GM19395 (cell line): ENCODE measurements at regions not wholly inside any gene's neighbourhood (a gene's known extent, or its start where the extent isn't known, plus 50 kb on each side); places are given as distances from the start of the nearest gene placed in this dataset.
"Not testable (repeated sequence)": the region's sequence is repeated elsewhere in the genome, so short reads cannot be mapped to it uniquely, and the experiment has no call there.

Experiments used
- ATAC-seq: cut with Tn5 transposase; IDR thresholded peaks from one replicate; pipeline ENCODE4 v1.9.1; 2021; ENCODE audit warnings: mild to moderate bottlenecking, moderate library complexity; ENCODE audit not compliant: unreplicated experiment

- no peak for ATAC-seq
Measured at GRCh38 chr5:101424530-101425175, 521.6 kb upstream of the ST8SIA4 start.

- no peak for ATAC-seq
Measured at GRCh38 chr5:101418713-101419118, 515.6 kb upstream of the ST8SIA4 start.

DNA sequence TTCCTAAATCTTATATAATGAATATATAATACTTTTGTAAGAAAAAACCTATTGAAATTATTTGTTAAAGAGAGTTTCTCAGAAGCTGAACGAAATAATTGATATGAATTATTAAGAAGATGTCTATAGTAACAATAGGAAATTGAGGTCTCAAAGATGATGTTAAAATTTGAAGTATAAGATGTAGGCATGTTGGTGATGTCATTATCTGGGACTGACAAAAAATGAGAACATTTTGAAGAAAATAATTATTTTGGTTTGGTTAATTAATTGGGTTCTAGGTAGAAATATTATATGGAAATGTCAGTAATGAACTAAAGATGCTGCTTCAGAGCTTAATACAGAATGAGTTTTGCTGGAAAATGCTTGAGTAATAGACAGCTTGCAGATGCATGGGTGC, 501.4 kb upstream of the ST8SIA4 start:
- ATAC-seq: no peak

GRCh38 chr5:101393795-101394450, 490.8 kb upstream of the ST8SIA4 start:
- no peak for ATAC-seq

DNA sequence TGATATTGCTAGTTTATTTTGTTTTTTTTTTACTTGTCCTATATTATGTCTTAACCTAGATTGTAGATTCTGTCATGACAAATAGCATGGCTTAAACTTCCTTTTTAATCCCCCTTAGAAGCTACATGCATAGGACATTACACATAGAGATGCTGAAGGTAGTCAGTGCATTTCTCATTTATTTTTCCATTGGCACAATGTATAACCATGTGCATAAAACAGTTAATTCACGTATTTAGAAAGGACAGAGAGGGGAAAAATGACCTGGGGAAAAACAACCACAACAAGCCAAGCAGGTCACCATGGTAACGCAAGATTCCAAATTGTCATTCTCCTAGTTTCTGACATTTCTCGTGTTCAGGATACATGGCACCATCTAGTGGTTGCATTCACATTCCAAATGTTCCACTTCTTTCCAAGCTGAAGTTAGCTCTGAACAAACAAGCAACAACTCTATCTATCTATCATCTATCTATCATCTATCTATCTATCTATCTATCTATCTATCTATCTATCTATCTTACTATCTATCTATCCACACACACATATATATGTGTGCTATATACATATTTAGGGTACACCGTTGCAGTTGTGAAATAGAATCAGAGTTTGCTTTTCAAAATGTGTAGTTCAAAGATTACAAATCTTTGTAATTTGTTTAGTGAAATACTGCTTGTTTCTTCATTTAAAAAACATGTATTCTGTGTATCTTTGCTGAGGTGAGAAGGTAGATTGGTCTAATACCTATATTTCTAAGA, 487.2 kb upstream of the ST8SIA4 start:
- ATAC-seq: no peak

- ATAC-seq: no peak
Measured at GRCh38 chr5:101385276-101385675, 482.2 kb upstream of the ST8SIA4 start.

GRCh38 chr5:101370181-101370580, 467.1 kb upstream of the ST8SIA4 start:
- ATAC-seq: no peak

DNA sequence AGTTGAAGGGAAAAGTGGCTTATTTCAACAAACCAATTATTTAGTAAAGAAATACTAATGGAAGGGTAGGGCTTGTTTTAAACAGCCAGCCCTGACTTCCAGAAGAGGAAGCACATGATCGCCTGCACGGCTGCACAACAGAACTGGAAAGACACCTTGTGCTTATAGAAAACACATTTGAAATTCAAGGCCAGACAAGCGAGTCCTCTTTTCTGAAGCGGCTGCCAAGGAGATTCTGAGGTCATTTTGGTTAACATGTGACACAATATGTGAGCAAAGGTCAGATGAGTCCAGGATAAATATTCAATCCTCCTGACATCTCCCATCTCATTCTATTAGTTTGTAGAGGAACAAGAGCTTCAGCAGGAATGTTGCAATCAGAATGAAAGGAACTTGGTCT, 461.4 kb upstream of the ST8SIA4 start:
- ATAC-seq: no peak

- ATAC-seq: no peak
Measured at GRCh38 chr5:101362067-101362466, 459.0 kb upstream of the ST8SIA4 start.

GRCh38 chr5:101346906-101347305, 443.8 kb upstream of the ST8SIA4 start:
- ATAC-seq: no peak

GRCh38 chr5:101346447-101346846, 443.4 kb upstream of the ST8SIA4 start:
- ATAC-seq: no peak

DNA sequence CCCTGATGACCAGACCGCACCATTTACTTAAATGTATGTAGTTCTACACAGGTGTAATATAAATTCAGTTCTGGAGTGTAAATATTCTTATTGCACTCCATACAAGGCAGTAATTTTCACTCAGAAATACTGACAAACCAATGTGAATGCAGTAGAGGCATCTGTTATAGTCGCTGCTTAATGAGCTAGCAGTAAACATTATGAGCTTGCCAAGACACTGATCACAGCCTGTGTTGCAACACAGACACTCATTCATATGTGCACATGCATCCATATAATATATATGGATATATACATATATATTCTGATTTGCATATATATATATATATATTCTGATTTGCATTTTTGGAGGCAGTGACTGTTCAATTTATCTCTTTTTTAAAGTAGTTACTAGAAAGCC, 435.1 kb upstream of the ST8SIA4 start:
- no peak for ATAC-seq

GRCh38 chr5:101327816-101328215, 424.7 kb upstream of the ST8SIA4 start:
- ATAC-seq: no peak

DNA sequence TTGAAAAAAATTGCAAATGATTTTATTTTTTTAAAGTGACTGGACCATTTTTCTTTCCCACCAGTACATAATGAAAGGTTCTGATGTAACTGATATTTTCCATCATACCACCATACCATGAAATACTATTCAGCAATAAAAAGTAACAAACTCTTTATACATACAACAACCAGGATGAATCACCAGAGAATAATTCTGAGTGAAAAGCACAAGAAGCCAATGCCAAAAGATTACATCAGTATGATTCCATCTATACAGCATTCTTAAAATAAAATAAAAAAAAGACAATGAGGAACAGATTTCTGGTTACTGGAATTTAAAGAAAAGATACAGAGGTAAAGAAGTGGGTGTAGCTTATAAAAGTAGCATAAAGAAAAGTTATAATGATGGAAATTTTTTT, 423.7 kb upstream of the ST8SIA4 start:
- no peak for ATAC-seq

GRCh38 chr5:101316401-101316800, 413.3 kb upstream of the ST8SIA4 start:
- not testable (repeated sequence) for ATAC-seq

DNA sequence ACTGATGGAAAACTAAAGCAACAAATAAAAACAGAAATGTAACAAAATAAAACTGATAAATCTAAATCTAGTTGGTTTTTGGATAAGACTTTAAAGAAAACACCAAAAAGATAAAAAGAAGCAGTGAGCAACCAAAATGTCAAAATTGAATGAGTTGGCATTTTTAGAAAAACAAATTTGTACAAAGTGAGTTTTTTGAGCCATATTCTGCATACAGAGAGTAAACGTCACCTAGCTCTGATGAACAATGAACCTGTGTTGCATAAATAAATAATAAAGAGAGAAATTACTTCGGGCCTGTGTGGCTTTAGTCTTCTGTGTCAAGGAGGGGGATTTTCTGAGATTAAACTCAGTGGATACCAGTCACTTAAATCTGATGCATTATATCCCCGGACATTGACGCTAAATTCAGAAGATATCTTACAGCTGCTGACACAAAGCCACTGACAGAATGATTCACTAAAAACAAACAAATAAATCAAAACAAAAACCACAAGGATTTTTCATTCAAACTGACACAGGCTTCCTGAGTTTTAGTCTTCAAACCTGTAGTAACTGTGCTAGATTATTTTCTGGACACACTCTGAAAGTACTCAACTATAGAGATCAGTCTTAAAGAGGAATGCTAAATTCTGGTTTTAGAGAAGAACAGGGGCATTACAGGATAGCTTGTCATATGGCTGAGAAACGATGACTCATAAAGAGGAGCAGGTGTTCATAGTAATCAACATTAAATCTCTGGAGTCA, 403.5 kb upstream of the ST8SIA4 start:
- no peak for ATAC-seq

DNA sequence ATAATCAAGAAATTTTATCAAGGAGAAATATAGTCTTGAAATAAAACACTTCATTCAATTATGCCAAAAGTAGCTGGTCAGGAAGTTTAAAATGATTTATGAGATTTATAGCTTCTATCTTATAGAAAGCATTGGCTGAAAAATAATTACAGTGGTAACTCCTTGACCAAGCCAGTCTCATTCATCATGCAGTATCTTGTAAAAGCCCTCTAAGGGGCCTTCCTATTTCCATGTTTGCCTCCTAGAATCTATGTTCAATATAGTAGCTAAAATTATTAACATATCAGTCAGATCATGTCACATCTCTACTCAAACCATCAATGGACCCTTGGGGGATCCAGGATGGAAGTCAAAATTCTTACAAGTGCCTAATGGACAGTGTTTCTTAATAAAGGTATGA, 393.4 kb upstream of the ST8SIA4 start:
- no peak for ATAC-seq

DNA sequence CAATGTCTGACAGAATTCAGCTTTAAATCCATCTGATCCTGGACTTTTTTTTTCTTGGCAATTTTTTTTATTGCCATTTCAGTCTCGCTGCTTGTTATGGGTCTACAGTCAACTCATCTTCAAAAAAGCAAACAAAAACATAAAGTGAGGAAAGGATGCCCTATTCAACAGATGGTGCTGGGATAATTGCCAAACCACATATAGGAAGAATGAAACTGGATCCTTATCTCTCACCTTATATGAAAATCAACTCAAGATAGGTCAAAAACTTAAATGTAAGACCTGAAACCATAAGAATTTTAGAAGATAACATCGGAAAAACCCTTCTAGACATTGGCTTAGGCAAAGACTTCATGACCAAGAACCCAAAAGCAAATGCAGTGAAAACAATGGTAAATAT, 389.1 kb upstream of the ST8SIA4 start:
- ATAC-seq: no peak

DNA sequence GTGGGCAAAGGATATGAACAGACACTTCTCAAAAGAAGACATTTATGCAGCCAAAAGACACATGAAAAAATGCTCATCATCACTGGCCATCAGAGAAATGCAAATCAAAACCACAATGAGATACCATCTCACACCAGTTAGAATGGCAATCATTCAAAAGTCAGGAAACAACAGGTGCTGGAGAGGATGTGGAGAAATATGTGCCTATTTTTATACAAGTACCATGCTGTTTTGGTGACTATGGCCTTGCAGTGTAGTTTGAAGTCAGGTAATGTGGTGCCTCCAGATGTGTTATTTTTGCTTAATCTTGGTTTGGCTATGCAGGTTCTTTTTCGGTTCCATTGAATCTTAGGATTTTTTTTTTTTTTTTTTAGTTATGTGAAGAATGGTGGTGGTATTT, 387.7 kb upstream of the ST8SIA4 start:
- ATAC-seq: not testable (repeated sequence)

DNA sequence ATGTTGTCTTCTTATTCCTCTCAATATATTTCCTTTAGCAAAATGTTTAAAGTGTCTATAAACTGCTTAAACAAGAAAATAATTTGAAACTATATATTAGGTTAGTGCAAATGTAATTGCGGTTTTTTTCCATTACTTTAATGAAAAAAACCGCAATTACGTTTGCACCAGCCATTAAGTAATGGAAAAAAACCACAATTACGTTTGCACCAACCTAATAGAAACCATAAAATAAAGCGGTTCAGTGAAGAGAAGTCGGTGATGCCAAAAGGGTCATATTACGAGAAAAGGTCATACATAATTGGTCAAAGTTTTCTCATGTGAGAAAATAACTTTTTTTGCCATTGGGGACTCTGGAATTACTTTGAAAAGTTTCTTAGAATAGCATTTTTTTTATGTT, 385.6 kb upstream of the ST8SIA4 start:
- no peak for ATAC-seq

DNA sequence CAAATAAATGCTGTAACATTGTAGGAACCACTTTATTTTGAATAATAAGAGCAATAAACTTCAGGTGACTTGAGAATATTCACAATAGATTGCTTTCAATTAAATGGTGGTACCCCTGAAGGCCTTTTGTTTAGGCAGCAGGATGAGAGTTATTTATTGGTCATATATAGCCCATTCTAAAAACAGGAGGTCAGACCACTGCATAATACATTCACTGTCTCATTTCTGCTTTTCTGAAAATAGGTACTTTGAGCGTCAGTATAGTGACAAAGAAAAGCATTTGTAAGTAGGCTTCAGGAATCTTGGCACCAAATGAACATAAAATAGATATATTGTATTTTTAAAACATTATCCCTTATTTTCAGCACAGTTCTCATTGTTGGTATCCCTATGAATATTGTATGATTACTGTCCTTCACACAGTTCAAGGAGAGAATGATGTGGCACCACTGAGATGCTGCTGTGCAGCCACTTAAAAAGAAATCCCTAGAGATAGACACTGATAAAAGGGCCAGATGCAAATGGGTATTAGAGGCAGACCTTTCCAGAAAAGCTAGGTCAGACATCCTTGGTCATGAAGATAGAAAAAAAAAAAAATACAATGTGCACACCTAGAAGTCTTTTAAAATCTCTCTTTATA, 381.8 kb upstream of the ST8SIA4 start:
- ATAC-seq: no peak
